Osteoblast (primary cell): ENCODE measurements at regions not wholly inside any gene's neighbourhood (a gene's known extent, or its start where the extent isn't known, plus 50 kb on each side); places are given as distances from the start of the nearest gene placed in this dataset.

Source experiments
- DNase-seq: peaks from one replicate; pipeline ENCODE4 v3.0.0; 2011; ENCODE audit warnings: low spot score, mixed read lengths; ENCODE audit not compliant: insufficient read length; ENCODE audit errors: missing footprints
- H2AFZ ChIP-seq: 2 replicates; pipeline ENCODE4 v1.6.0; 2011; ENCODE audit warnings: mild to moderate bottlenecking, low read length
- H3K27ac ChIP-seq: 2 replicates; pipeline ENCODE4 v1.5.1; 2011; ENCODE audit warnings: mild to moderate bottlenecking, low read depth, low read length, moderate library complexity
- H3K27me3 ChIP-seq: 2 replicates; pipeline ENCODE4 v1.6.0; 2012; ENCODE audit warnings: mild to moderate bottlenecking, control low read depth, inconsistent platforms, low read length, moderate library complexity; ENCODE audit not compliant: insufficient read depth
- H3K36me3 ChIP-seq: 2 replicates; pipeline ENCODE4 v1.5.1; 2011; ENCODE audit warnings: mild to moderate bottlenecking, low read length, control low read depth, moderate library complexity; ENCODE audit not compliant: insufficient read depth
- H3K4me1 ChIP-seq: 2 replicates; pipeline ENCODE4 v1.5.1; 2011; ENCODE audit warnings: mild to moderate bottlenecking, low read length, control low read depth, moderate library complexity; ENCODE audit not compliant: insufficient read depth
- H3K4me2 ChIP-seq: 2 replicates; pipeline ENCODE4 v1.6.0; 2011; ENCODE audit warnings: mild to moderate bottlenecking, low read length; ENCODE audit not compliant: insufficient read depth
- H3K4me3 ChIP-seq: fragments of 200-600 bp; sonication (generic); 3 replicates; pipeline ENCODE4 v1.5.1; 2012; ENCODE audit warnings: mild to moderate bottlenecking, low read length, inconsistent platforms; ENCODE audit not compliant: insufficient read depth
- H3K79me2 ChIP-seq: 2 replicates; pipeline ENCODE4 v1.6.0; 2012; ENCODE audit warnings: mild to moderate bottlenecking, low read length, control low read depth, inconsistent platforms; ENCODE audit not compliant: insufficient read depth
- H3K9me3 ChIP-seq: 2 replicates; pipeline ENCODE4 v1.5.1; 2011; ENCODE audit warnings: low read depth, low read length, control low read depth
- H4K20me1 ChIP-seq: 2 replicates; pipeline ENCODE4 v1.6.0; 2012; ENCODE audit warnings: mild to moderate bottlenecking, low read length, control low read depth; ENCODE audit not compliant: insufficient read depth
- CTCF ChIP-seq: IDR thresholded peaks from 2 replicates; pipeline ENCODE4 v1.5.1; 2011; ENCODE audit warnings: mild to moderate bottlenecking, low read depth, low read length, moderate library complexity; ENCODE audit errors: extremely low read depth

- no peak overlapping the region for H2AFZ ChIP-seq
- no peaks in the 10 kb centered on the region for H3K9me3 ChIP-seq
- no peak for TF ChIP-seq CTCF
- H3K27me3 ChIP-seq, result no peaks in the 10 kb centered on the region
- no peak overlapping the region for H3K4me2 ChIP-seq
- DNase-seq, result no peak
- no peaks in the 10 kb centered on the region for H3K79me2 ChIP-seq
- no peaks in the 10 kb centered on the region for H3K4me1 ChIP-seq
- H3K27ac ChIP-seq, result no peak overlapping the region
- no peak overlapping the region for H3K4me3 ChIP-seq
- H3K36me3 ChIP-seq, result no peaks in the 10 kb centered on the region
- H4K20me1 ChIP-seq, result no peaks in the 10 kb centered on the region
Measured at GRCh38 chr13:106786006-106786563, 218.1 kb upstream of the ARGLU1 start.

- H3K4me2 ChIP-seq, result no peak overlapping the region
Measured at GRCh38 chr13:106774621-106775020, 206.7 kb upstream of the ARGLU1 start.

DNA sequence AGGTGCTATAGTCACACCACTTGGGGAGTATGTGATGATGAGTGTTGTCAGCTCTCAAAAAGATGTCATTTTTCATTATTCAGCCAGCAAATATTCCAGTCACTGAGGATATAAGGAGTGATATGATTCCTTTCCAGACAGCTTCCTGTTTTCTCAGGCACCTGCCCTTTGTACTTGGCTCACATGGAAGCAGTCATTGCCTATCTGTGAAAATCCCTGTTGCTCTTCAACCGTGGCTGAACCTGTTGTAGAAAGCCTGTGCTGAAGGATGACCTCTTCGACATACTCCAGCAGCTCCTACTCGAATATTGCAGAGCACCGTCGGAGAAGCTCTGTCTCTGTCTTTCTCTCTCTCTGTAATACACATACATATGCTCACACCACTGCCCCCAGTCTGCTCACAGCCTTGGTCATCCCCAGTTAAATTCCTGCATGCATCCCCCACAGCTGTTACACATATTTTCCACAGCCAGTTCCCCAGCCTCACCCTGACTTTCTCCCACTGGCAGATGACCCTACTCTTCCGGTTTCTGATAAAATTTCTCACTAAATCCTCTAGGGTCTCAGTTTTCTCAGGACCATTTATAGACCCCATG, 204.2 kb upstream of the ARGLU1 start:
- no peak overlapping the region for H3K27ac ChIP-seq
- H3K79me2 ChIP-seq, result no peaks in the 10 kb centered on the region
- no peak overlapping the region for H3K4me2 ChIP-seq
- no peaks in the 10 kb centered on the region for H3K27me3 ChIP-seq
- no peak for DNase-seq
- no peaks in the 10 kb centered on the region for H3K4me1 ChIP-seq
- no peak overlapping the region for H2AFZ ChIP-seq
- H3K4me3 ChIP-seq, result no peak overlapping the region
- no peaks in the 10 kb centered on the region for H4K20me1 ChIP-seq
- H3K9me3 ChIP-seq, result peaks cover 2% of the 10 kb centered on the region
- H3K36me3 ChIP-seq, result no peaks in the 10 kb centered on the region
- no peak for TF ChIP-seq CTCF

More at GRCh38 chr13:106774621-106775020, 206.7 kb upstream of the ARGLU1 start:
- Histone ChIP-seq H3K27me3 (no peaks in the 10 kb centered on the region), H3K36me3 (no peaks in the 10 kb centered on the region), H3K4me3 (no peak overlapping the region), H3K9me3 (peaks cover 2% of the 10 kb centered on the region), H3K27ac (no peak overlapping the region), H3K79me2 (no peaks in the 10 kb centered on the region), H3K4me1 (no peaks in the 10 kb centered on the region), H2AFZ (no peak overlapping the region), H4K20me1 (no peaks in the 10 kb centered on the region)
- no peak for TF ChIP-seq CTCF
- no peak for DNase-seq

- no peak overlapping the region for H2AFZ ChIP-seq
- no peaks in the 10 kb centered on the region for H3K79me2 ChIP-seq
- H3K27ac ChIP-seq, result no peak overlapping the region
- no peaks in the 10 kb centered on the region for H3K4me1 ChIP-seq
- no peak overlapping the region for H3K4me3 ChIP-seq
- no peaks in the 10 kb centered on the region for H3K27me3 ChIP-seq
- H3K4me2 ChIP-seq, result no peak overlapping the region
- no peak for TF ChIP-seq CTCF
- no peak for DNase-seq
- no peaks in the 10 kb centered on the region for H4K20me1 ChIP-seq
- peaks cover 2% of the 10 kb centered on the region for H3K9me3 ChIP-seq
- no peaks in the 10 kb centered on the region for H3K36me3 ChIP-seq
Measured at GRCh38 chr13:106768991-106769390, 201.1 kb upstream of the ARGLU1 start.
